HUES6 (cell line): ENCODE measurements at regions not wholly inside any gene's neighbourhood (a gene's known extent, or its start where the extent isn't known, plus 50 kb on each side); places are given as distances from the start of the nearest gene placed in this dataset.

ENCODE experiments used
- H3K27ac ChIP-seq: 2 replicates; pipeline ENCODE4 v1.7.0; 2013; ENCODE audit warnings: low read depth, mild to moderate bottlenecking, low read length, inconsistent platforms
- H3K27me3 ChIP-seq: 2 replicates; pipeline ENCODE4 v1.6.1; 2013; ENCODE audit warnings: low read length; ENCODE audit not compliant: control insufficient read depth, insufficient read depth
- H3K36me3 ChIP-seq: 2 replicates; pipeline ENCODE4 v1.6.1; 2013; ENCODE audit warnings: low read length; ENCODE audit not compliant: control insufficient read depth, insufficient read depth
- H3K4me1 ChIP-seq: 2 replicates; pipeline ENCODE4 v1.6.1; 2013; ENCODE audit warnings: low read length; ENCODE audit not compliant: control insufficient read depth, insufficient read depth
- H3K4me3 ChIP-seq: 2 replicates; pipeline ENCODE4 v1.5.1; 2013; ENCODE audit warnings: low read depth, low read length
- H3K9ac ChIP-seq: one replicate; pipeline ENCODE4 v1.6.1; 2013; ENCODE audit warnings: mild to moderate bottlenecking, low read length
- H3K9me3 ChIP-seq: 2 replicates; pipeline ENCODE4 v1.6.1; 2013; ENCODE audit warnings: low read depth, low read length; ENCODE audit not compliant: control insufficient read depth, insufficient read depth

- Histone ChIP-seq H3K4me1 (no peaks in the 10 kb centered on the region; the same call in 1 of the 2 replicates), H3K9me3 (no peaks in the 10 kb centered on the region), H3K4me3 (no peak overlapping the region), H3K27me3 (no peaks in the 10 kb centered on the region), H3K36me3 (no peaks in the 10 kb centered on the region), H3K27ac (no peak overlapping the region), H3K9ac (no peak overlapping the region)
These were observed 128.7 kb upstream of the KIAA1217 start for GRCh38 chr10:24080207-24080606.

- Histone ChIP-seq H3K4me1 (no peaks in the 10 kb centered on the region; the same call in 1 of the 2 replicates), H3K27ac (no peak overlapping the region), H3K4me3 (no peak overlapping the region), H3K9me3 (0 out of 2 replicates have a peak, but pooled peaks cover 3% of the 10 kb centered on the region), H3K36me3 (no peaks in the 10 kb centered on the region), H3K9ac (no peak overlapping the region), H3K27me3 (no peaks in the 10 kb centered on the region)
These were observed 122.4 kb upstream of the KIAA1217 start for GRCh38 chr10:24086296-24087086.

DNA sequence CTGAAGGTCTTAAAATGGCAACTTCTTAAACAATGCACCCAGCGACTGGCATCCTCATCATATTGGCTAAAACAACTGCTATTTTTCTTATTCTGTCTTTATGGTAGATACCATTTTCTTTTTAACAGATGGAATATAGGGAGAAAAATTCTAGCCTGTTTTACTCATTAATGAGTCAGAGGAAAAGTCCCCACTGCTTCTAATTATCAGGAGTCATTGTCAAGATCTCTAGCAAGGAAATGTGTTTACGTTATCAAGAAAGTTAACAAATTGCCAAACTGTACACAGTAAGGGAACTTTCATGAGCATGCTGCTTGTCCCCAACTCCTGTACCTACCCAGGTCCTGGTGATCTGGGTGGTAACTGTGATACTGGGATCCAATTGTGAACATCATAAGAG lies 117.7 kb upstream of the KIAA1217 start:
- Histone ChIP-seq H3K27ac (no peak overlapping the region), H3K36me3 (no peaks in the 10 kb centered on the region), H3K4me1 (peaks cover 11% of the 10 kb centered on the region; the same call in 1 of the 2 replicates), H3K9me3 (0 out of 2 replicates have a peak, but pooled peaks cover 3% of the 10 kb centered on the region), H3K4me3 (no peak overlapping the region), H3K27me3 (no peaks in the 10 kb centered on the region), H3K9ac (no peak overlapping the region)

- Histone ChIP-seq H3K9ac (no peak overlapping the region), H3K27ac (no peak overlapping the region), H3K36me3 (no peaks in the 10 kb centered on the region), H3K4me1 (peaks cover 20% of the 10 kb centered on the region; the same call in 1 of the 2 replicates), H3K9me3 (no peaks in the 10 kb centered on the region), H3K4me3 (no peak overlapping the region), H3K27me3 (no peaks in the 10 kb centered on the region)
These were observed 112.7 kb upstream of the KIAA1217 start for GRCh38 chr10:24096281-24096680.

GRCh38 chr10:24097751-24098207 lies 111.2 kb upstream of the KIAA1217 start:
- H3K4me3 ChIP-seq: no peak overlapping the region
- H3K9me3 ChIP-seq: no peaks in the 10 kb centered on the region
- H3K36me3 ChIP-seq: no peaks in the 10 kb centered on the region
- H3K27ac ChIP-seq: no peak overlapping the region
- H3K4me1 ChIP-seq: peaks cover 20% of the 10 kb centered on the region; the same call in 1 of the 2 replicates
- no peak overlapping the region for H3K9ac ChIP-seq
- no peaks in the 10 kb centered on the region for H3K27me3 ChIP-seq

DNA sequence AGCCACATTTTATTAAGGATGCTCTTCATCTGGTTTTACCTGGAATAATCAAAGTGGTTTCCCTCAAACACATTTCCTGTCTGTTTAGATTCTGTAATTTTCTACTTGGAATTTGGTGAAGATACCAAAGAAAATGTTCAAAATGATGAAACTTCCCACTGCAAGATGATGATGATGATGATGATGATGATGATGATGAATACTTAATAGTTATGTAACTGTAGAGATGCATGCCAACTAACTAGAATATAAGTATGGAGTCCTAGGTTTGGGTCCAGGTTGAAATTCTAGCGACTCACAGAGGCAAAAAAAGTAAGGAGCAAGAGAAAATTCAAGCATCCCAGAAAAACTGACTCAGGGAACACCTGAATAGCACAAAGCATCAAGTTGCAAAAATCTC lies 104.0 kb upstream of the KIAA1217 start:
- Histone ChIP-seq H3K4me1 (no peaks in the 10 kb centered on the region), H3K27ac (no peak overlapping the region), H3K27me3 (no peaks in the 10 kb centered on the region), H3K36me3 (no peaks in the 10 kb centered on the region), H3K4me3 (no peak overlapping the region), H3K9ac (no peak overlapping the region), H3K9me3 (0 out of 2 replicates have a peak, but pooled peaks cover 4% of the 10 kb centered on the region)

- Histone ChIP-seq H3K36me3 (no peaks in the 10 kb centered on the region), H3K9ac (no peak overlapping the region), H3K27ac (no peak overlapping the region), H3K4me1 (peaks cover 14% of the 10 kb centered on the region), H3K9me3 (no peaks in the 10 kb centered on the region), H3K4me3 (no peak overlapping the region), H3K27me3 (no peaks in the 10 kb centered on the region)
These were observed 95.0 kb upstream of the KIAA1217 start for GRCh38 chr10:24113901-24114300.

GRCh38 chr10:24114556-24114955 lies 94.4 kb upstream of the KIAA1217 start:
- Histone ChIP-seq H3K27me3 (no peaks in the 10 kb centered on the region), H3K27ac (no peak overlapping the region), H3K36me3 (no peaks in the 10 kb centered on the region), H3K4me3 (no peak overlapping the region), H3K4me1 (peaks cover 18% of the 10 kb centered on the region), H3K9me3 (no peaks in the 10 kb centered on the region), H3K9ac (no peak overlapping the region)

DNA sequence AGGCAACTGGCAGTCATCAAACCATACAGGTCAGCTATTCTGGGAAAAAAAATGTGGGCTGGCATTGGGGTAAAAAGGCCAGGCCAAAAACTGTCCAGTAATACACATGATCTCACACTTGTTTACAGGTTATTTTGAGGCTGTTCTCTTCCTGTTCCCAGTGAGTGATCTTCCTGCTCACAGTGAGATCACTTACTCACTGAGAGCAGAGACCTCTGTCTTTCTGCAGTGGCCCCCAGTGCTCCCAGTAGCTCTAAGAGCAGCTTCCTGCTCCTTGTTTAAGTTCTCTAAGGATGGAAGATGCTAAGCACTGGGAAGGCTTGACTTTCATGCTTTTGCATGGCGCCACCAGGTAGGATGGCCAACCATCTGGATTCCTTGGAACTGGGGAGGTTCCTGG lies 93.5 kb upstream of the KIAA1217 start:
- H3K9me3 ChIP-seq: no peaks in the 10 kb centered on the region
- H3K4me1 ChIP-seq: peaks cover 18% of the 10 kb centered on the region
- no peaks in the 10 kb centered on the region for H3K27me3 ChIP-seq
- H3K36me3 ChIP-seq: no peaks in the 10 kb centered on the region
- no peak overlapping the region for H3K9ac ChIP-seq
- H3K27ac ChIP-seq: no peak overlapping the region
- no peak overlapping the region for H3K4me3 ChIP-seq

- Histone ChIP-seq H3K36me3 (no peaks in the 10 kb centered on the region), H3K9ac (no peak overlapping the region), H3K4me3 (peak overlapping the region; percentile 8; the same call in 1 of the 2 replicates)
These were observed 90.7 kb upstream of the KIAA1217 start for GRCh38 chr10:24118246-24118645.

DNA sequence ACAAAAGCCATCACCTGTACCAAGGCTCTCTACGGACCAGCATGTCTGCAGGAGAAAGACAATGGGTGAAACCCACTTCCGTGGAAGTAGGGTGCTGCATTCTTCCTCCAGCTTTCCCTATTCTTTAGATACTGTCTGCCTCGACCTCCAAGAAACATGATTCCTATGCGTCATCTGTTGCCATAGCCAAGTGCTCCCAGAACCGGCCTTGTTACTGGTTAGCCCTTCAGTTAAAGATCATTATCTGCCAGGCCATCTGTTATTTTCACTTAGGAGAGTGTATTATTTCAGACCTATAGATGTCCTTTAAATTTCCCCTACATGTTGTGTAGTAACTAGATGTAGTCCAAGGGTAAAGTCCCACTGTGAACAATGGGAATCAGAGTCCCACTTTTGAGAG lies 89.0 kb upstream of the KIAA1217 start:
- Histone ChIP-seq H3K27me3 (no peaks in the 10 kb centered on the region), H3K27ac (no peak overlapping the region), H3K4me1 (peaks cover 18% of the 10 kb centered on the region), H3K9ac (no peak overlapping the region), H3K36me3 (no peaks in the 10 kb centered on the region), H3K9me3 (no peaks in the 10 kb centered on the region), H3K4me3 (no peak overlapping the region)

More at GRCh38 chr10:24118246-24118645, 90.7 kb upstream of the KIAA1217 start:
- Histone ChIP-seq H3K9me3 (no peaks in the 10 kb centered on the region), H3K27ac (no peak overlapping the region), H3K27me3 (no peaks in the 10 kb centered on the region), H3K4me1 (peaks cover 18% of the 10 kb centered on the region)
